ENCODE measurements at regions not wholly inside any gene's neighbourhood (a gene's known extent, or its start where the extent isn't known, plus 50 kb on each side); places are given as distances from the start of the nearest gene placed in this dataset.

DNA sequence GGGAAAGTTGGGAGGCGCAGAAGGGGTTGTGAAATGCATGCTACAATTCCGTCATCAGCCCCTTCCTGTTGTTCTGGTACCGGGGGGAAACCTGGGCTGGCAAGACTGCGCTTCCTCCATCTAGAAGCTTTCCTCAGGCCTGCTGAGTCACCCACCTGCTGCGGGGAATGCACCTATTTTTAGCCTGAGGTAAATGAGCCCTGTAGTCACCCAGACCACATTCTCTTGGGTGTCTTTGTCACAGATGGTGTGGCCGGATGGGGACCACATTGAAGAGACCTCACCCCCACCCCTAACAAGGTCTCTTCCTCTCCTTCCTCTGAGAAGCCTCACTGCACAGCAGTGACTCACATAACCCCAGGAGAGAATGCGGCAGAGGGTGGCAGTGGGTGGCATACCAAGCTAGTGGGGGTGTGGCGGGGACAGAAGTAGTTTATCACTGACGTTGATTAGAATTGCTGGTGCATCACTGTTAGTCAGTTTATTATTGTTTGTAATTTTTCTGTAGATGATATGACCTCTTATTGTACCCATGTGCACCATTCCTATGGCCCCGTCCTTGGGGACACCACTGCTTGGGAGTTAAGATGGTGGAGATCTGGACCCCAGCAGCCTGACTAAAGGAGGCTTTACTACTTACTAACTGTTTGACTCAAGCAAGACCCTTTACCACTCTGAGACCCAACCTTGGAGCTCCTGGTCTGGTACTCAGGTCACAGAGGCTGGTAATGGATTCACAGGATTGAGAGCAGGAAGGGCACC lies 83.0 kb upstream of the DUSP5 start:
- DNase-seq (ENCODE audit: low read depth in 1 of 2, low spot score in 1 of 2): no peak
- no peak for TF ChIP-seq JUND (IDR thresholded peaks at IDR 0.05; ENCODE audit: low read depth)
- in situ Hi-C loops (cut with HindIII; ENCODE audit: low pct_unique_long_range_greater_than_20kb, low sequenced_read_pairs): no loop called here

DNA sequence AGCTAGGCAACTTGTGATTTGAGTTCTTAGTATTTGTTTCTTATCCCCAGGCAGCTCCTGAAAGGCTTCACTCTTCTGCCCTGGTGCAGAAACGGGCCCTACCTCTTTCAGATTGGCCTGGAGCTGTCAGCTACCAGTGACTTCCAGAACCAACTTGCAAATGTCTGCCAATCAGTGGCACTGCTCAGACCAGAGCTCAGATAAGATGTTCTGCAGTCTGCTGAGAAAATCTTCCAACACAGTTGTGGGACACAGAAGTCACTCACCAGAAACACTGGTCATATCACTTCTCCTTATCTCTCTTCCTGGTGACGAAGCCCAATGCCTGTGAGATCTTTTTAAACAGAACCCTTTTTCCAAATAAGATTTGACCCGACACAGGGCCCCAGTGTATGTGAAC lies 81.9 kb upstream of the DUSP5 start:
- TF ChIP-seq JUND (IDR thresholded peaks at IDR 0.05; ENCODE audit: low read depth): no peak
- no peak for DNase-seq (ENCODE audit: low read depth in 1 of 2, low spot score in 1 of 2)
- in situ Hi-C loops (cut with HindIII; ENCODE audit: low pct_unique_long_range_greater_than_20kb, low sequenced_read_pairs): no loop called here

DNA sequence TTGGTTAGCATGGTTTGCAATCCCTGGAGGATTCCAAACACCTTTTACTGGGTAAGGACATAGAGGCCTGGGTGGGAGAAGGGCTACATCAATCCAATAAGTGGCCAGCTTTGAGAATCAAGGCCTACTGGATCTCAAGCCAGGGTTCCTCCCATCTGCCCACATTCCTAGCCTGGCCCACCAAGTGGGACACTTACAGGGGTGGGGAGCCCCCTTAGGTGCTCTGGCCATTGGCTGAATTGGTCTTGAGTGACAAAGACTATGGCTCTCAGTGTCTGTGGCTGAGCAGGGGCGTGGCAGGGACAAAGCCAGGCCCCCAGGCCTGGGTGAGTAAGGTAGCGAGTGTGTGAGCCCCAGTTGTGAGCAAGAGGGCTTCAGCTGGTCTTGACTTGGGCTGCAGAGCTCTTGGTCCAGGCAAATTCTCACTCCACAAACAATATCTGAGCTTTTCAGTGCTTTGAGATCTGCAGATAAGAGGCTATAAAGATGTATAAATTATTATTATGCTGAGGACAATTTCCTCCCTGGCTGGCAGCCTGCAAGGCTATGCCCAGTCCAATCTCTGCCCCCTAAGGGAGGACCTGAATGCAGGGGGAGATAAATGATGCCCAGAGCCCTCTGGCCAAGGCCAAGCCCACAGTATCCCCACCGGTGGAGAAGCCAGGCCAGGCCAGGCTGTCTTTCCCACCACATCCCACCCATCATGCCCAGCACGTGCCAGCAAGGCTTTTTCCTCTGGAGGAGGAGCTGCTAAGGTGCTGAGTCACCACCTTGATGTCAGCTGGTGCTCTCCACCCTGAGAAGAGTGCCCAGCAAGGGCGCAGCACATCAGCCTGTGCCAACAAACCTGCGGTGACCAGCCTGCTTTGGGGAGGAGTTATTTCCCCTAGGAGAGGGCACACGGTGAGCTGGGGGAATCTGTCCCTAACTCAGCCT lies 80.7 kb upstream of the DUSP5 start:
- DNase-seq (ENCODE audit: low read depth in 1 of 2, low spot score in 1 of 2): no peak
- no peak for TF ChIP-seq JUND (IDR thresholded peaks at IDR 0.05; ENCODE audit: low read depth)
- in situ Hi-C loops (cut with HindIII; ENCODE audit: low pct_unique_long_range_greater_than_20kb, low sequenced_read_pairs): no loop called here

DNA sequence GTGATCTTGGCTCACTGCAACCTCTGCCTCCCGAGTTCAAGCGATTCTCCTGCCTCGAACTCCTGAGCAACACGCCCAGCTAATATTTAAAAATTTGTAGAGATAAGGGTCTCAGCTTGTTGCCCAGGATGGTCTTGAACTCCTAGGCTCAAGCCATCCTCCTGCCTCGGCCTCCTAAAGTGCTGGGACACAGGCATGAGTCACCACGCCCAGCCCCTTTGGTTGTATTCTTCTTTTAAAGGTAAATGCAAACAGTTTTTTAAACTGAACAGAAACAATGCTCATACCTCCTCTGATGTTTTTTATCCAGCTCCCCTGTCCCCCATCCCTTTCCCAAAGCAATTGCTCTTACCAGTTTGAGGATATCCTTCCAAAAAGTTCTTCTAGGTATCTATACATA lies 79.5 kb upstream of the DUSP5 start:
- in situ Hi-C loops (cut with HindIII; ENCODE audit: low pct_unique_long_range_greater_than_20kb, low sequenced_read_pairs): no loop called here

DNA sequence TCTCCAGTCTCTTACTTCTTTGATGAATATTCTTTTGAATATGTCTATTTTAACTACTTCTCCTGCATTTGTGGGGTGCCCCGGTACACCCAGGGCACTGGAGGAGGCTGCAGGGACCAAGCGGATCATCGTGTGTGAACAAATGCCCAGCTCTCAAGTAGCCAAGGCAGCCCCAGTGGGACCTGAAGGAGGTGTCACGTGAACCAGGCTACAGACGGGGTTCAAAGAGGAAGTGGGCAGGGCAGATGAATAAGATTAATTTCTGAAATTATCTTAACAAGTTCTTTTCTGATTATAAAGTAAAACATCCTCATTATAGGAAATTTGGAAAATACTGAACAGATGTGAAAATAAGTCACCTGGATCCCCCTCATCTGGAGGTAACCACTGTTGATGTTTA lies 78.4 kb upstream of the DUSP5 start:
- TF ChIP-seq JUND (IDR thresholded peaks at IDR 0.05; ENCODE audit: low read depth): no peak
- no peak for DNase-seq (ENCODE audit: low read depth in 1 of 2, low spot score in 1 of 2)
- in situ Hi-C loops (cut with HindIII; ENCODE audit: low pct_unique_long_range_greater_than_20kb, low sequenced_read_pairs): no loop called here

More for the DNA sequence above, 79.5 kb upstream of the DUSP5 start:
- no peak for TF ChIP-seq JUND (IDR thresholded peaks at IDR 0.05; ENCODE audit: low read depth)
- DNase-seq (ENCODE audit: low read depth in 1 of 2, low spot score in 1 of 2): no peak

DNA sequence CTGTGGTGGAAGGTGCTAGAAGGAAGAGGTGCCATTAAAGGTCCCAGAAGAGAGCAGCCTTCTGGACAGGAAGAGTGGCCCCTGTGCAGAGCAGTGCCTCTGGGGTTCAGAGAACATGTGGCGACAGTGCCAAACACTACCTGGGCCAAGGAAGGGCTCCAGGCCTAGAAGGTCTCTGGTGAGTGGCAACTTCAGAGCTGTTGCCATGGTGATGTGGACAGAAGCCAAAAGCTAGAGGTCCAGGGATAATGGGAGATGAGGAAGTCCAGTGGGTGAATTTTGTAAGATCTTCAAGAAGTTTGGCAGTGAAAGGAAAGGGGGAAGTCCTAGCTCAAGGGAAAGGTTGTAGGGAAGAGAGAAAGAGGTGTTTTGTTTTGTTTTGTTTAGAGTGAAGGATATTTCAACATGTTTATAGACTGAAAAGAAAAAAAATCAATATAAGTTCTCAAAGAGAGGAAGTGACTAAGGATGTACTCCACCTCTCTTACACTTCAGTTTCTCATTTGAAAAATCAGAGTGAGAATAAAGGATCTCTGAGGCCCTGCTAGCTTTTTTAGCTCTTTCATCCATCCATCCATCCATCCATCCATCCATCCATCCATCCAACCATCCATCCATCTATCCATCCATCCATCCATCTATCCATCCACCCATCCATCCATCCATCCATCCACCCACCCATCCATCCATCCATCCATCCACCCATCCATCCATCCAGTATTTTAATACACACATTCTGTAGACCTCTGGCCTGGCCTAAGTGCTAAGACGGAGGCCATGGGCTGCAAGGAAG lies 77.1 kb upstream of the DUSP5 start:
- no peak for DNase-seq (ENCODE audit: low read depth in 1 of 2, low spot score in 1 of 2)

DNA sequence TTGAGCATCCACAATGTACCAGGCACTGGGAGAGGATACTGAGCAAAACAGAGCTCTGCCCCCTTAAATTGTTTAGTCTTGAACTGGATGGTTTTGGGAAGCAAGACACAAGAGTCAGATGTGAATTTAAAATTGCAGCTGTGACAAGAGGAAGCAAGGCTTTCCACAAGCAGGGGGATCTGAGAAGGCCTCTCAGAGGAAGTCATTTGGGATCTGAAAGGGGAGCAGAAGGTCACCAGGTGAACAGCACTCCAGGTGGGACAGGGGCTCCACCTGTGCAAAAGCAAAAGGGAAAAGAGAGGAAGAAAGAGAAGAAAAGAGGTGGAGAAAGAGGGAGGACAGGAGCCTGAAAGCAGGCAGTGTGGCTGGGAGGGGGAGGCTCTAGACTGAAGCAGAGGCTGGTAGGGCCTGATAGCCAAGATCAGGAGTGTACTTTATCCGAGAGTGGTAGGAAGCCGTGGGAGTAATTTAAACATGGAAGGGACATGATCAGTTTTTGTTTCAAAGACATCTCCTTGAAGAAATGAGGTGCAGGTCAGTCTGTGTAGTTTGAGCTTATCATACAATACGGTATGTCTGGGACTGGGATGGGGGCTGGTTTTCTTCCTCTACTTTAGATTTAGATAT lies 76.1 kb upstream of the DUSP5 start:
- in situ Hi-C loops (cut with HindIII; ENCODE audit: low pct_unique_long_range_greater_than_20kb, low sequenced_read_pairs): no loop called here
- no peak for TF ChIP-seq JUND (IDR thresholded peaks at IDR 0.05; ENCODE audit: low read depth)
- DNase-seq (ENCODE audit: low read depth in 1 of 2, low spot score in 1 of 2): no peak

More for the DNA sequence above, 77.1 kb upstream of the DUSP5 start:
- no peak for TF ChIP-seq JUND (IDR thresholded peaks at IDR 0.05; ENCODE audit: low read depth)
- in situ Hi-C loops (cut with HindIII; ENCODE audit: low pct_unique_long_range_greater_than_20kb, low sequenced_read_pairs): no loop called here

DNA sequence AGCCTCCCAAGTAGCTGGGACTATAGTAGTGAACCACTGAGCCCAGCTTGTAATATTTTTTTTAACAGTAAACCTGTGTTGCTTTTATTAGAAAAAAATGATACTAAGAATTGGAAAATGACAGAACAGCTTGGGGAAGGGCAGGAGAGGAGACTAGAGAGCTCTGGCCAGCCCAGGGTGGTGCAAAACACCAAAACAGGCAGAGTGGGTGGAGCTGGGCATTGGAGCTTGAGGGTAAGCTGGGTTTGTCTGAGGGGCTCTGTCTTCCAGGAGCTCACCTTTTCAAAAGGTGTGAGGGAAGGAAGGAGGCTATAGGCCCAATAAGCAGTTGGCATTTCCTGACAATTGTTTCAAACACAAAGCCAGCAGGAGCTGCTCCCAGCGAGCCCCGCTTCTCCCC lies 75.2 kb upstream of the DUSP5 start:
- DNase-seq (ENCODE audit: low read depth in 1 of 2, low spot score in 1 of 2): no peak
- TF ChIP-seq JUND (IDR thresholded peaks at IDR 0.05; ENCODE audit: low read depth): no peak
- in situ Hi-C loops (cut with HindIII; ENCODE audit: low pct_unique_long_range_greater_than_20kb, low sequenced_read_pairs): no loop called here

DNA sequence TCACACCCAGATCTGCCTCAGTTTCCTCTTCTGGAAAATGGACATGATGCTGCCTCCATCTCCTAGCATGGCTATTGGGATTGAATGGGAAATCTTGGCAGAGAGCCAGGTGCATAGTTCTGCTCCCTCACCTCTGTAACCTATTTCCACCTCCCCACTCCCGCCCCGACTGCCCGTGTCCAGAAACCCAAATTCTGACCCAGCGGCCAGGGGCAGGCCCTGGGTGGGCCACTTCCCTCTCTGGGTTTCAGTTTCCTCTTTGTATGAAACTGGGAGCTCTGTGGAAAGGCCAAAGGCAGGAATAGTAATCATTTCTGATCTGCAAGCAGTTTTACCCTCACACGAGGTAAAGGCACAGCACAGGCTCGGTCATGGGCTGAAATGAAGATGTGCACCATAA lies 74.1 kb upstream of the DUSP5 start:
- in situ Hi-C loops (cut with HindIII; ENCODE audit: low pct_unique_long_range_greater_than_20kb, low sequenced_read_pairs): no loop called here
- no peak for DNase-seq (ENCODE audit: low read depth in 1 of 2, low spot score in 1 of 2)
- TF ChIP-seq JUND (IDR thresholded peaks at IDR 0.05; ENCODE audit: low read depth): no peak

DNA sequence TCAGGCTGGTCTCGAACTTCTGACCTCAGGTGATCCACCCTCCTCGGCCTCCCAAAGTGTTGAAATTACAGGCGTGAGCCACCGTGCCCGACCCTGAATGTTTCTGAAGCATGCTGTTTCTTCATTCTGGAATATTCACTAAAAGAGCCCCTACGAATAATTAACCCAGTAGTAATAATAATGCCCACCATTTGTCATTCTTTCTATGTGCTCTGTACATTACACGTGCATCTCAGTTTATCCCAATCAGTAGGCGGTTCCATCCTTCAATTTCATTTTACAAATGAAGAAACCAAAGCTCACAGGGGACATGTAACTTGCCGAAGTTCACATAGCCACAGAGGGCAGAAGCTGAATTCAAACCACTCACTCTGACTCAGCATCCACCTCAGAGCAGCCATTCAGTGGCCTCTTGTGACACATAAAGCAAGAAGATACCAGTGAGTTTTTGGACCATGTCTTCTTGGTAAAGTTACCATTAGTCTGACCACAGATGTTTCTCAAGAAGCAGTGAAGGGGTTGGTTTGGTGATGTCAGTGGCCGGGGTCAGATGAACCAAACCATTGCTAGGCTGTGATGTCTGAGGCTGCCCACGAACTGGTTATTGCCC lies 71.9 kb upstream of the DUSP5 start:
- DNase-seq (ENCODE audit: low read depth in 1 of 2, low spot score in 1 of 2): no peak
- in situ Hi-C loops (cut with HindIII; ENCODE audit: low pct_unique_long_range_greater_than_20kb, low sequenced_read_pairs): no loop called here
- no peak for TF ChIP-seq JUND (IDR thresholded peaks at IDR 0.05; ENCODE audit: low read depth)

DNA sequence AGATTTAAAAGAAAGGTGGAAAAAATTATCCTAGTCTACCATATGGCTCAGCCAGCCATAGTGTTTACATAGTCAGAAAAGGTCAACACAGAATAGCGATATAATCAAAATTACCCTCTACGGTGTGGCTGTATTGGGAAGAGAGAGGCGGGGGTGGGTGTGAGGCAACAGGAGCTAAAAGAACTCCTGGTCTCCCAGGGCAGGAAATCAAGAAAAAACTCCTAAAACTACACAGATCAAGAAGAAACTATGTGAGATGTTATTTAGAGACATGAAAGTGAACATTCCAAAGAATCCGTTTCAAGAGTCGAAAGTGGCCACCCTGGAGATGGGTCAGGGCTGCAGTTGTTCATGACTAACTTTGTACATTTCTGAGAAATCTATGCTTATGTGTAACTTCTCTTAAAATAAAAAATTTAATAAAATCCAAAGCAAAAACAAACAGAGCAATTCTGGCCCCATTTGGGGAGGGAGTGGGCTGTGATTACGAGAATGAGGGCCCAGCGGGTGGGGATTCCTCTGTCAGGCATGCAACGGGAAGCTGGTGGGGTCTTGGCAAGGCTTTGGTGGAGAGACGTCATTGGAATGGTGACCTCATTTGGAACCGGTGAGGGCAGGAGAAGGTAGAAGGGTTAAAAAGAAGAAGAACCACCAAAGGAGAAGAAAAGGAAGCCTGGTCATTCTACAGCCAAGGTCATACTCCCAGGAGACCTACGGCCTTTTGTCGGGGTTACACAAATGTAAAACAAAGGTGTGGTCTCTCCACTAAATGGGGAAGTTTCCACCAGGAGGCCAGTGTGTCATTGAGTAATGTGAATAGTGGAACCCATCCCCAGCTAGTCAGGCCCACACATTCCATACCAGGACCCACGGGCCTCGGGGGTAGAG lies 71.2 kb upstream of the DUSP5 start:
- peak in 1 of 2 experiments; percentile 67 for DNase-seq (ENCODE audit: low read depth in 1 of 2, low spot score in 1 of 2)
- TF ChIP-seq JUND (IDR thresholded peaks at IDR 0.05; ENCODE audit: low read depth): no peak

More for the DNA sequence above, 71.2 kb upstream of the DUSP5 start:
- in situ Hi-C loops (cut with HindIII; ENCODE audit: low pct_unique_long_range_greater_than_20kb, low sequenced_read_pairs): no loop called here
